Esophagus muscularis mucosa (tissue), 4 donors: ENCODE measurements at regions not wholly inside any gene's neighbourhood (a gene's known extent, or its start where the extent isn't known, plus 50 kb on each side); places are given as distances from the start of the nearest gene placed in this dataset.

ENCODE experiments used
- DNase-seq: peaks from one replicate; pipeline ENCODE4 v3.0.0-alpha.2; 2017; ENCODE audit errors: extremely low spot score
- H3K27ac ChIP-seq, 4 donors: fragments of 200-600 bp; sonication (generic); replicated peaks in 1 of 4; 1 replicate in 3 of 4; 2 replicates in 1 of 4; pipeline ENCODE4 v1.5.1; 2016 to 2019; ENCODE audit warnings: mild to moderate bottlenecking in 1 of 4
- H3K27me3 ChIP-seq, 4 donors: fragments of 200-600 bp; sonication (generic); one replicate each; pipeline versions ENCODE4 v1.5.1 to v1.6.0; 2016 to 2019
- H3K36me3 ChIP-seq, 4 donors: fragments of 200-600 bp; sonication (generic); one replicate each; pipeline ENCODE4 v1.5.1; 2016 to 2019
- H3K4me1 ChIP-seq, 4 donors: fragments of 200-600 bp; sonication (generic); one replicate each; pipeline ENCODE4 v1.5.1; 2016 to 2019
- H3K4me3 ChIP-seq, 4 donors: fragments of 200-600 bp; sonication (generic); 1 replicate in 2 of 4; 2 replicates in 2 of 4; pipeline ENCODE4 v1.5.1; 2016 to 2019; ENCODE audit warnings: mild to moderate bottlenecking in 4 of 4, moderate library complexity in 1 of 4
- H3K9me3 ChIP-seq, 4 donors: fragments of 200-600 bp; sonication (generic); 1 replicate in 3 of 4; 2 replicates in 1 of 4; pipeline ENCODE4 v1.5.1; 2016 to 2019
- EP300 ChIP-seq: sonication (generic); formaldehyde crosslinking; IDR thresholded peaks from one replicate; pipeline ENCODE4 v1.6.1; 2017; ENCODE audit warnings: antibody characterized with exemption
- POLR2A ChIP-seq: fragments of 450-650 bp; IDR thresholded peaks from one replicate; pipeline ENCODE4 v1.6.1; 2017; ENCODE audit warnings: antibody characterized with exemption, moderate library complexity, mild to moderate bottlenecking, low read depth
- POLR2AphosphoS5 ChIP-seq, 2 donors: sonication (generic); formaldehyde crosslinking; IDR thresholded peaks; one replicate each; pipeline ENCODE4 v1.6.1; 2017; ENCODE audit warnings: antibody characterized with exemption in 2 of 2
- WGBS: methylation state at CpG from one replicate; pipeline ENCODE4 v1.1.5; 2018; 5-methylcytosine and 5-hydroxymethylcytosine counted together
- intact Hi-C: fragments of 100-400 bp; cut with DNase I; formaldehyde crosslinking; loops from one replicate; pipeline ENCODE4 v1.15.1; 2023
- TF ChIP-seq, protein P1 (sequence below), 3 experiments: fragments of 200-600 bp in 2 of 3; fragments of 450-650 bp in 1 of 3; sonication (generic) in 2 of 3; IDR thresholded peaks; one replicate each; pipeline ENCODE4 v1.5.1; 2017 to 2019; ENCODE audit warnings: antibody characterized with exemption in 3 of 3, mild to moderate bottlenecking in 2 of 3, moderate library complexity in 1 of 3

DNA sequence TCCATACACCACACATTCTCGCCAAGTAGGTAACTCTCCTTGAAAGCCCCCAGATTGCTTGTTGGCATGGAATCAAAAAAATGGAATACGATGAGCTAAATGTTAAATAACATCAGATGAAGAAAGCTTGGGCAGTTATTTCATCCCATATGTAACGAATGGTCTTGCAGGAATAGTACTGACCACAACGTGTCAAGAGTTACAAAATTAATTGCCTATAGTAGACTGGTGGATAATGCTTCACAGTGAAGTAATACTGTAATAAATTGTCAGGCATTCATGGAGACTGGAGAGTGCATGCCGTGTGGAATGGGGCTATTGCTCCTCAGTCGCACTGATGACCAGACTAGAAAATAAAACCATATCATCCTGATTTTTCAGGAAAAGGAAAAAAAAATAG, 1628.7 kb downstream of the MAT2B start:
- Histone ChIP-seq H3K4me1 (peaks cover 0 to 18% (median 12%) of the 10 kb centered on the region in 4 donors), H3K27me3 (no peaks in the 10 kb centered on the region)
- intact Hi-C loops = no loop called here

GRCh38 chr5:165135565-165135964, 1630.1 kb downstream of the MAT2B start:
- DNase-seq = no peak
- intact Hi-C loops = no loop called here
- WGBS = 63% methylated on average over 1 of the region's 1 CpG
- H3K9me3 ChIP-seq = no peaks in the 10 kb centered on the region
- no peak overlapping the region for H3K4me3 ChIP-seq
- no peaks in the 10 kb centered on the region for H3K36me3 ChIP-seq
- H3K27me3 ChIP-seq = no peaks in the 10 kb centered on the region
- peaks cover 0 to 18% (median 12%) of the 10 kb centered on the region in 4 donors for H3K4me1 ChIP-seq
- no peak overlapping the region for H3K27ac ChIP-seq
- TF ChIP-seq POLR2AphosphoS5 (IDR thresholded peaks at IDR 0.05) (no peak), EP300 (no peak), POLR2A (no peak)
- TF ChIP-seq, protein P1, sequence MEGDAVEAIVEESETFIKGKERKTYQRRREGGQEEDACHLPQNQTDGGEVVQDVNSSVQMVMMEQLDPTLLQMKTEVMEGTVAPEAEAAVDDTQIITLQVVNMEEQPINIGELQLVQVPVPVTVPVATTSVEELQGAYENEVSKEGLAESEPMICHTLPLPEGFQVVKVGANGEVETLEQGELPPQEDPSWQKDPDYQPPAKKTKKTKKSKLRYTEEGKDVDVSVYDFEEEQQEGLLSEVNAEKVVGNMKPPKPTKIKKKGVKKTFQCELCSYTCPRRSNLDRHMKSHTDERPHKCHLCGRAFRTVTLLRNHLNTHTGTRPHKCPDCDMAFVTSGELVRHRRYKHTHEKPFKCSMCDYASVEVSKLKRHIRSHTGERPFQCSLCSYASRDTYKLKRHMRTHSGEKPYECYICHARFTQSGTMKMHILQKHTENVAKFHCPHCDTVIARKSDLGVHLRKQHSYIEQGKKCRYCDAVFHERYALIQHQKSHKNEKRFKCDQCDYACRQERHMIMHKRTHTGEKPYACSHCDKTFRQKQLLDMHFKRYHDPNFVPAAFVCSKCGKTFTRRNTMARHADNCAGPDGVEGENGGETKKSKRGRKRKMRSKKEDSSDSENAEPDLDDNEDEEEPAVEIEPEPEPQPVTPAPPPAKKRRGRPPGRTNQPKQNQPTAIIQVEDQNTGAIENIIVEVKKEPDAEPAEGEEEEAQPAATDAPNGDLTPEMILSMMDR (IDR thresholded peaks at IDR 0.05) = no peak

More for the DNA sequence above, 1628.7 kb downstream of the MAT2B start:
- Histone ChIP-seq H3K4me3 (no peak overlapping the region), H3K27ac (no peak overlapping the region), H3K36me3 (no peaks in the 10 kb centered on the region), H3K9me3 (no peaks in the 10 kb centered on the region)
- TF ChIP-seq POLR2AphosphoS5 (IDR thresholded peaks at IDR 0.05) (no peak), POLR2A (no peak), EP300 (no peak)
- TF ChIP-seq, protein P1 (IDR thresholded peaks at IDR 0.05) = no peak
- no peak for DNase-seq
- 57% methylated on average over 6 of the region's 6 CpGs for WGBS

GRCh38 chr5:165137701-165138100, 1632.3 kb downstream of the MAT2B start:
- H3K27me3 ChIP-seq = no peaks in the 10 kb centered on the region
- H3K27ac ChIP-seq = no peak overlapping the region
- H3K36me3 ChIP-seq = no peaks in the 10 kb centered on the region
- intact Hi-C loops = no loop called here
- H3K4me1 ChIP-seq = peaks cover 0 to 18% (median 12%) of the 10 kb centered on the region in 4 donors
- 43% methylated on average over 2 of the region's 2 CpGs for WGBS
- H3K9me3 ChIP-seq = no peaks in the 10 kb centered on the region
- no peak for DNase-seq
- H3K4me3 ChIP-seq = peak overlapping the region in 3 of 4 donors; percentile 13 to 34 (median 29)
- TF ChIP-seq POLR2A (no peak), POLR2AphosphoS5 (IDR thresholded peaks at IDR 0.05) (no peak), EP300 (no peak)
- TF ChIP-seq, protein P1 (IDR thresholded peaks at IDR 0.05) = no peak

DNA sequence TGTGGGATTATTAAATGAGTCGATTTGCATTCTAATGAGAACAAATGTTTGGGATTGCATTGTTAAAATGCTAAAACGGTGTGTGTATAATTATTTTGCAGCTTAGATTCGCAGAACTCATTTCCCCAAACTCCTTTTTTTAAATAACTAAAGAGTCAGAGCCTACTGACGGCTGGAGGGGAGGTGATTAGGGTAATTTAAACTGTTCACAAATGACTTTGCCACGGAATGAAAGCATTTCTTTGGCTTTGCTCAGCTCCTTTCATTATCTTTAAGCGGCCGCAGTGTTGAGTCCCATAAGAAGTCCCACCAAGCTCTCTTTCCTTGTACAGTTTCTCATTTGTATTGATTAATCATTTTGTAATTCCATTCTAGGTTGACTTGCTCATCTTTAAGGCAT, 1632.8 kb downstream of the MAT2B start:
- intact Hi-C loops = no loop called here
- Histone ChIP-seq H3K4me1 (peaks cover 0 to 18% (median 12%) of the 10 kb centered on the region in 4 donors), H3K9me3 (no peaks in the 10 kb centered on the region), H3K27ac (peak overlapping the region in 1 of 4 donors; percentile 3), H3K27me3 (no peaks in the 10 kb centered on the region), H3K36me3 (no peaks in the 10 kb centered on the region), H3K4me3 (peak overlapping the region; percentile 13 to 42 (median 32))
- 29% methylated on average over 7 of the region's 7 CpGs for WGBS
- DNase-seq = no peak
- TF ChIP-seq POLR2AphosphoS5 (IDR thresholded peaks at IDR 0.05) (no peak), EP300 (no peak), POLR2A (no peak)
- TF ChIP-seq, protein P1 (IDR thresholded peaks at IDR 0.05) = no peak

- TF ChIP-seq POLR2A (no peak), EP300 (no peak), POLR2AphosphoS5 (IDR thresholded peaks at IDR 0.05) (no peak)
- TF ChIP-seq, protein P1 (IDR thresholded peaks at IDR 0.05) = no peak
- no peak for DNase-seq
- Histone ChIP-seq H3K4me1 (peaks cover 0 to 24% (median 12%) of the 10 kb centered on the region in 4 donors), H3K4me3 (no peak overlapping the region), H3K9me3 (no peaks in the 10 kb centered on the region), H3K36me3 (no peaks in the 10 kb centered on the region), H3K27ac (no peak overlapping the region), H3K27me3 (no peaks in the 10 kb centered on the region)
- intact Hi-C loops = no loop called here
- 78% methylated on average over 3 of the region's 3 CpGs for WGBS
Measured at GRCh38 chr5:165139262-165139661, 1633.8 kb downstream of the MAT2B start.
